PC-3 (cell line): ENCODE measurements at regions not wholly inside any gene's neighbourhood (a gene's known extent, or its start where the extent isn't known, plus 50 kb on each side); places are given as distances from the start of the nearest gene placed in this dataset. TPM values are rescaled to one million over a fixed set of nuclear protein-coding genes. Genes with fewer than 3 reads are reported as not detected.

Source experiments
- ATAC-seq: fragments of 200-7000 bp; cut with Tn5 transposase; 2 replicates; pipeline ENCODE4 v1.9.1; 2020; ENCODE audit warnings: mild to moderate bottlenecking, moderate library complexity
- BruUV-seq: library from RNA; stranded (reverse); fragments of 400-500 nt; replicated peaks from 2 replicates; lab custom pipeline; 2021; lab: Mats Ljungman, UMichigan
- CTCF ChIA-PET: fragments of 300-600 bp; sonication (Branson Sonifier 250); formaldehyde crosslinking; loops from one replicate; lab custom pipeline; 2022; ENCODE audit warnings: antibody characterized with exemption; lab: Charles Lee
- POLR2A ChIA-PET: fragments of 300-600 bp; sonication (Branson Sonifier 250); formaldehyde crosslinking; loops from one replicate; lab custom pipeline; 2022; ENCODE audit warnings: antibody characterized with exemption; ENCODE audit not compliant: unreplicated experiment; lab: Charles Lee
- DNase-seq: peaks from one replicate; pipeline ENCODE4 v3.0.0-alpha.2; 2015
- H2AFZ ChIP-seq: fragments of 300-600 bp; sonication (generic); 2 replicates; pipeline ENCODE4 v1.6.0; 2016; ENCODE audit warnings: antibody characterized with exemption, low read length
- H3F3A ChIP-seq: fragments of 300-600 bp; sonication (generic); one replicate; pipeline ENCODE4 v1.6.0; 2017; ENCODE audit warnings: antibody characterized with exemption, low read length, control low read depth, mild to moderate bottlenecking; ENCODE audit not compliant: unreplicated experiment
- H3K27ac ChIP-seq: fragments of 300-600 bp; sonication (generic); 2 replicates; pipeline ENCODE4 v1.5.1; 2016; ENCODE audit warnings: mild to moderate bottlenecking, low read length
- H3K27me3 ChIP-seq: fragments of 300-600 bp; sonication (generic); 2 replicates; pipeline ENCODE4 v1.6.1; 2016; ENCODE audit warnings: low read length, mixed read lengths
- H3K36me3 ChIP-seq: fragments of 300-600 bp; sonication (generic); 2 replicates; pipeline ENCODE4 v1.6.1; 2016; ENCODE audit warnings: low read depth, mixed run types, low read length, mixed read lengths
- H3K4me1 ChIP-seq: fragments of 300-600 bp; sonication (generic); 2 replicates; pipeline ENCODE4 v1.5.1; 2016; ENCODE audit warnings: low read length; ENCODE audit not compliant: insufficient read depth
- H3K4me2 ChIP-seq: fragments of 300-600 bp; sonication (generic); 2 replicates; pipeline ENCODE4 v1.6.0; 2016; ENCODE audit warnings: low read length
- H3K4me3 ChIP-seq: fragments of 300-600 bp; sonication (generic); 2 replicates; pipeline ENCODE4 v1.5.1; 2016; ENCODE audit warnings: mild to moderate bottlenecking, low read length, mixed read lengths
- H3K79me2 ChIP-seq: fragments of 300-600 bp; sonication (generic); 2 replicates; pipeline ENCODE4 v1.6.1; 2017; ENCODE audit warnings: low read length, mixed read lengths
- H3K9ac ChIP-seq: fragments of 300-600 bp; sonication (generic); 2 replicates; pipeline ENCODE4 v1.6.0; 2016; ENCODE audit warnings: mild to moderate bottlenecking, low read length
- H3K9me2 ChIP-seq: fragments of 300-600 bp; sonication (generic); replicated peaks from 2 replicates; pipeline ENCODE4 v1.6.1; 2016; ENCODE audit warnings: mixed run types, low read length, mixed read lengths
- H3K9me3 ChIP-seq: fragments of 300-600 bp; sonication (generic); 2 replicates; pipeline ENCODE4 v1.6.1; 2016; ENCODE audit warnings: low read length, mixed read lengths
- H4K20me1 ChIP-seq: fragments of 300-600 bp; sonication (generic); 2 replicates; pipeline ENCODE4 v1.6.1; 2016; ENCODE audit warnings: low read length, mixed read lengths
- CTCF ChIP-seq: fragments of 300-600 bp; sonication (generic); conservative IDR thresholded peaks from 2 replicates; pipeline ENCODE4 v1.5.1; 2017; ENCODE audit warnings: antibody characterized with exemption, low read depth, mild to moderate bottlenecking, low read length
- EZH2 ChIP-seq: fragments of 300-600 bp; sonication (generic); IDR thresholded peaks from one replicate; pipeline ENCODE4 v1.6.1; 2017; ENCODE audit warnings: antibody characterized with exemption, mild to moderate bottlenecking, low read length; ENCODE audit not compliant: unreplicated experiment
- EZH2phosphoT487 ChIP-seq: fragments of 300-600 bp; sonication (generic); IDR thresholded peaks from 2 replicates; pipeline ENCODE4 v1.6.1; 2018; ENCODE audit warnings: mild to moderate bottlenecking, antibody characterized with exemption, low read length, borderline replicate concordance
- intact Hi-C: fragments of 100-400 bp; cut with micrococcal nuclease; formaldehyde crosslinking; loops from 2 replicates; pipeline ENCODE4 v1.9.0; 2023
- microRNA-seq: library from miRNA; unstranded; fragments of <30 nt; microRNA quantifications from one replicate; pipeline ENCODE4 v1.1.0, GENCODE V29; 2020; ENCODE audit not compliant: unreplicated experiment

- Histone ChIP-seq H3K4me1 (no peaks in the 10 kb centered on the region), H3F3A (no peaks in the 10 kb centered on the region), H3K27ac (no peak overlapping the region), H3K79me2 (no peaks in the 10 kb centered on the region), H3K27me3 (peaks cover 22% of the 10 kb centered on the region), H3K9me3 (peaks cover 14% of the 10 kb centered on the region), H3K4me2 (no peak overlapping the region), H3K9me2 (no peaks in the 10 kb centered on the region), H4K20me1 (no peaks in the 10 kb centered on the region), H3K9ac (no peak overlapping the region), H3K4me3 (no peak overlapping the region), H3K36me3 (no peaks in the 10 kb centered on the region), H2AFZ (no peak overlapping the region)
- DNase-seq (no peak), ATAC-seq (no peak)
- CTCF ChIA-PET = no interaction called here
- no TSS peak for BruUV-seq
- TF ChIP-seq EZH2 (no peak), CTCF (no peak), EZH2phosphoT487 (no peak)
- intact Hi-C loops = no loop called here
- POLR2A ChIA-PET = no interaction called here
Measured at GRCh38 chr11:43614214-43614613, 66.3 kb upstream of the HSD17B12 start.

GRCh38 chr11:43619863-43620505 is 60.6 kb upstream of the HSD17B12 start:
- H2AFZ ChIP-seq = no peak overlapping the region
- intact Hi-C loops = no loop called here
- H3K9me2 ChIP-seq = no peaks in the 10 kb centered on the region
- TF ChIP-seq CTCF (no peak), EZH2 (no peak), EZH2phosphoT487 (no peak)
- DNase-seq (no peak), ATAC-seq (no peak)
- no peaks in the 10 kb centered on the region for H3K36me3 ChIP-seq
- H4K20me1 ChIP-seq = no peaks in the 10 kb centered on the region
- H3K4me2 ChIP-seq = no peak overlapping the region
- no peak overlapping the region for H3K4me3 ChIP-seq
- H3K27ac ChIP-seq = no peak overlapping the region
- H3F3A ChIP-seq = no peaks in the 10 kb centered on the region
- ChIA-PET POLR2A (no interaction called here), CTCF (no interaction called here)
- no peaks in the 10 kb centered on the region for H3K79me2 ChIP-seq
- no TSS peak for BruUV-seq
- no peak overlapping the region for H3K9ac ChIP-seq
- H3K4me1 ChIP-seq = no peaks in the 10 kb centered on the region
- H3K9me3 ChIP-seq = peaks cover 7% of the 10 kb centered on the region; the same call in 1 of the 2 replicates
- peaks cover 58% of the 10 kb centered on the region for H3K27me3 ChIP-seq

- Histone ChIP-seq H3K79me2 (no peaks in the 10 kb centered on the region), H3K27me3 (peaks cover 61% of the 10 kb centered on the region), H4K20me1 (no peaks in the 10 kb centered on the region), H3F3A (no peaks in the 10 kb centered on the region), H3K9ac (no peak overlapping the region), H3K27ac (no peak overlapping the region), H3K9me2 (no peaks in the 10 kb centered on the region), H3K4me3 (no peak overlapping the region), H3K4me2 (no peak overlapping the region), H3K9me3 (no peaks in the 10 kb centered on the region), H3K4me1 (no peaks in the 10 kb centered on the region), H2AFZ (no peak overlapping the region), H3K36me3 (no peaks in the 10 kb centered on the region)
- no peak for DNase-seq
- intact Hi-C loops = no loop called here
- no peak for ATAC-seq
- ChIA-PET CTCF (no interaction called here), POLR2A (no interaction called here)
- BruUV-seq = no TSS peak
- TF ChIP-seq EZH2 = no peak
Measured at GRCh38 chr11:43626798-43627197, 53.7 kb upstream of the HSD17B12 start.

Small RNA genes lying in the stretch of these regions (microRNA-seq; reads per million reads assigned to microRNA genes)
- gene MIR129-2 (1.5 reads per million), gene MIR670 (not detected)
